Mammary epithelial cell (primary cell): ENCODE measurements at regions not wholly inside any gene's neighbourhood (a gene's known extent, or its start where the extent isn't known, plus 50 kb on each side); places are given as distances from the start of the nearest gene placed in this dataset.

ENCODE experiments used
- CTCF ChIP-seq, 2 donors: IDR thresholded peaks in 1 of 2; conservative IDR thresholded peaks in 1 of 2; 2 replicates each; pipeline ENCODE4 v1.5.1; 2011 to 2012; ENCODE audit warnings: inconsistent platforms in 2 of 2, low read length in 2 of 2, mild to moderate bottlenecking in 2 of 2, control low read depth in 1 of 2, low read depth in 1 of 2; ENCODE audit not compliant: insufficient read depth in 1 of 2; ENCODE audit errors: extremely low read depth in 1 of 2
- EZH2 ChIP-seq: IDR thresholded peaks from 2 replicates; pipeline ENCODE4 v1.6.1; 2012; ENCODE audit warnings: low read length, inconsistent platforms, borderline replicate concordance

- TF ChIP-seq CTCF (conservative IDR thresholded peaks at IDR 0.05 in 1 of 2, IDR thresholded peaks at IDR 0.05 in 1 of 2; ENCODE audit: extremely low read depth in 1 of 2, insufficient read depth in 1 of 2, low read depth in 1 of 2, low read length in 2 of 2) (no peak), EZH2 (no peak)
Observed at GRCh38 chr7:115662676-115663075, 367.9 kb downstream of the TFEC start.
